RWPE1 (cell line): ENCODE measurements at regions not wholly inside any gene's neighbourhood (a gene's known extent, or its start where the extent isn't known, plus 50 kb on each side); places are given as distances from the start of the nearest gene placed in this dataset.
A peak's percentile ranks its signal among the peaks of the same experiment; 100 is the strongest.

Experiments
- CTCF ChIA-PET: fragments of 350-600 bp; sonication (Branson Sonifier 250); formaldehyde crosslinking; extraction: SDS; loops from one replicate; lab custom pipeline; 2021; lab: Yijun Ruan, JAX
- POLR2A ChIA-PET: fragments of 400-600 bp; formaldehyde crosslinking; extraction: SDS; loops from one replicate; lab custom pipeline; 2020; ENCODE audit warnings: antibody characterized with exemption; ENCODE audit not compliant: low non-redundant PET; lab: Yijun Ruan, JAX
- DNase-seq: peaks from one replicate; pipeline ENCODE4 v3.0.0; 2012; ENCODE audit warnings: low spot score
- H3K27ac ChIP-seq: fragments of 450-650 bp; 2 replicates; pipeline ENCODE4 v1.5.1; 2017
- TF ChIP-seq, protein P1 (sequence below): fragments of 450-650 bp; conservative IDR thresholded peaks from 2 replicates; pipeline ENCODE4 v1.5.1; 2017; ENCODE audit warnings: low read depth, mild to moderate bottlenecking

- CTCF ChIA-PET = no interaction called here
- DNase-seq = no peak
Measured at GRCh38 chr15:38071211-38071972, 137.0 kb downstream of the TMCO5A start.

GRCh38 chr15:38072007-38072347 lies 137.5 kb downstream of the TMCO5A start:
- ChIA-PET POLR2A (interaction anchor here (1.1 kb wide), 1 partner anchor 181 kb away, joined by 4 read pairs; the partner anchor contains the start of gene SPRED1), CTCF (interaction anchor here (0.6 to 0.7 kb wide), 2 partner anchors 25 to 69 kb away, joined by 3 to 5 read pairs; no protein-coding TSS in a partner anchor)

More at GRCh38 chr15:38071211-38071972, 137.0 kb downstream of the TMCO5A start:
- TF ChIP-seq, protein P1, sequence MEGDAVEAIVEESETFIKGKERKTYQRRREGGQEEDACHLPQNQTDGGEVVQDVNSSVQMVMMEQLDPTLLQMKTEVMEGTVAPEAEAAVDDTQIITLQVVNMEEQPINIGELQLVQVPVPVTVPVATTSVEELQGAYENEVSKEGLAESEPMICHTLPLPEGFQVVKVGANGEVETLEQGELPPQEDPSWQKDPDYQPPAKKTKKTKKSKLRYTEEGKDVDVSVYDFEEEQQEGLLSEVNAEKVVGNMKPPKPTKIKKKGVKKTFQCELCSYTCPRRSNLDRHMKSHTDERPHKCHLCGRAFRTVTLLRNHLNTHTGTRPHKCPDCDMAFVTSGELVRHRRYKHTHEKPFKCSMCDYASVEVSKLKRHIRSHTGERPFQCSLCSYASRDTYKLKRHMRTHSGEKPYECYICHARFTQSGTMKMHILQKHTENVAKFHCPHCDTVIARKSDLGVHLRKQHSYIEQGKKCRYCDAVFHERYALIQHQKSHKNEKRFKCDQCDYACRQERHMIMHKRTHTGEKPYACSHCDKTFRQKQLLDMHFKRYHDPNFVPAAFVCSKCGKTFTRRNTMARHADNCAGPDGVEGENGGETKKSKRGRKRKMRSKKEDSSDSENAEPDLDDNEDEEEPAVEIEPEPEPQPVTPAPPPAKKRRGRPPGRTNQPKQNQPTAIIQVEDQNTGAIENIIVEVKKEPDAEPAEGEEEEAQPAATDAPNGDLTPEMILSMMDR = no peak
- POLR2A ChIA-PET = no interaction called here
- H3K27ac ChIP-seq = no peak overlapping the region; the same call in 1 of the 2 replicates

GRCh38 chr15:38072348-38073177 lies 138.1 kb downstream of the TMCO5A start:
- peak overlapping the region; percentile 94 for H3K27ac ChIP-seq
- CTCF ChIA-PET = interaction anchor here (0.6 to 0.7 kb wide), 2 partner anchors 26 to 69 kb away, joined by 3 to 5 read pairs; no protein-coding TSS in a partner anchor
- POLR2A ChIA-PET = interaction anchor here (1.1 kb wide), 1 partner anchor 180 kb away, joined by 4 read pairs; the partner anchor contains the start of gene SPRED1
- peak; percentile 73 for DNase-seq
- TF ChIP-seq, protein P1 = peak; percentile 48

More at GRCh38 chr15:38072007-38072347, 137.5 kb downstream of the TMCO5A start:
- H3K27ac ChIP-seq = peak overlapping the region; percentile 94
- TF ChIP-seq, protein P1 = no peak
- no peak for DNase-seq

GRCh38 chr15:38073178-38073946 lies 138.9 kb downstream of the TMCO5A start:
- ChIA-PET CTCF (interaction anchor here (0.6 to 1.2 kb wide), 4 partner anchors 10 to 152 kb away, joined by 3 to 4 read pairs (median 3); no protein-coding TSS in a partner anchor), POLR2A (interaction anchor here (1.1 kb wide), 1 partner anchor 179 kb away, joined by 4 read pairs; the partner anchor contains the start of gene SPRED1)
- peak overlapping the region; percentile 94 for H3K27ac ChIP-seq
- TF ChIP-seq, protein P1 = no peak
- peak; percentile 23 for DNase-seq

GRCh38 chr15:38074029-38074428 lies 139.6 kb downstream of the TMCO5A start:
- TF ChIP-seq, protein P1 = no peak
- ChIA-PET CTCF (interaction anchor here (0.6 to 1.2 kb wide), 3 partner anchors 11 to 151 kb away, joined by 3 to 4 read pairs (median 3); no protein-coding TSS in a partner anchor), POLR2A (no interaction called here)
- no peak overlapping the region for H3K27ac ChIP-seq
- DNase-seq = no peak
